LNCAP (cell line): ENCODE measurements at regions not wholly inside any gene's neighbourhood (a gene's known extent, or its start where the extent isn't known, plus 50 kb on each side); places are given as distances from the start of the nearest gene placed in this dataset.

Source experiments
- CTCF ChIP-seq: fragments of 450-650 bp; IDR thresholded peaks from 2 replicates; pipeline ENCODE4 v1.5.1; 2017; ENCODE audit warnings: mild to moderate bottlenecking

DNA sequence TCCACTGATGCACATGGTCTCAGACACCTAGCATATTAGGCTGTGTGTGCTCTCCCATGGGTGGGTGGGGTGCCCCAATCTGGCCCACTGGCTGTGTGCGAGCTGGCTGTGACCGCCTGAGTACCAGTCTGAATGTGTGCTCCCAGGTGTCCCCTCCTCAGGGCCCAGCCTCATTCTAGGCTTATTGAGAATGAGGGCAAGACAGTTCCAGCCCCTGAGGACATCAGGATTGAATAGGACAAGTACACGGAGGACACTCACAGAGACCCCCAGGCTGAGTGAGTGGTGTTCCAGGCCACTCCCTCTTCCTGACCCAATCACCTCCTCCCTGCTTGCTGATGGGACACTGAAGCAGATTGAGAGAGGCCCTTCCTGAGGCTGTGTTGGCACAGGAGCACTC lies 116.1 kb upstream of the RAB6C start:
- no peak for TF ChIP-seq CTCF

- no peak for TF ChIP-seq CTCF
Observed at GRCh38 chr2:129864719-129865118, 114.7 kb upstream of the RAB6C start.

DNA sequence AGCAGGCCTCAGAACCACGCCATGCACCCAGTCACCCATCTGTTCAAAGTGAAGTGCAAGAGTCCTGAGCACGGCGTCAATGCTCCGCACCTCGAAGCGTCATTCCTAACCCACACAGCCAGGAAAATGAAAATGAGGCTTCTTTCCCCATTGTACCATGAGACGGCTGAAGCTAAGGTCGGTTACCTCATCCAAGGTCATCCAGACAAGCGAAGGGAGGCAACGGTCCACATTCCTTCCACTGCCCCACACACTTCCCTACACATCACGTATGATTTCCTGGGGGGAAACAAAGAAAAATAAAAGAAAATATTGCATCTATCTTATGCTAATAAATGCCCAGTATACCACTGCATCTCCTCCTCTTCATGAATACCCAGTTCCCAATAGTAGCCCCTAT lies 113.5 kb upstream of the RAB6C start:
- TF ChIP-seq CTCF = no peak

DNA sequence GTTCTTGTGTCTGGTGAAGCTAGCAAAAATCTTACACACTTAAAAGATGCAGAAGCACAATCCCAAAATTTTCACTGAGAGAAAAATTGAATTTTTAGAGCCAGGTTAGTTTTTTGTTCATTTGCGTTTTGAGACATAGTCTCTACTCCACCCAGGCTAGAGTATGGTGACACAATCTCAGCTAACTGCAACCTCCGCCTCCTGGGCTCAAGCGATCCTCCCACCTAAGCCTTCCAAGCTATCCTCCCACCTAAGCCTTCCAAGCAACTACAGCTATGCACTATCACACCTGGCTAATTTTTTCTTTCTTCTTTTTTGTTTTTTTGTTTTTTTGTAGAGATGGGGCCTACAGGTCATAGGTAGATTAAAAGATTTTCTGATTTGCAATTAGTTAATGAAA lies 113.1 kb upstream of the RAB6C start:
- TF ChIP-seq CTCF = no peak

DNA sequence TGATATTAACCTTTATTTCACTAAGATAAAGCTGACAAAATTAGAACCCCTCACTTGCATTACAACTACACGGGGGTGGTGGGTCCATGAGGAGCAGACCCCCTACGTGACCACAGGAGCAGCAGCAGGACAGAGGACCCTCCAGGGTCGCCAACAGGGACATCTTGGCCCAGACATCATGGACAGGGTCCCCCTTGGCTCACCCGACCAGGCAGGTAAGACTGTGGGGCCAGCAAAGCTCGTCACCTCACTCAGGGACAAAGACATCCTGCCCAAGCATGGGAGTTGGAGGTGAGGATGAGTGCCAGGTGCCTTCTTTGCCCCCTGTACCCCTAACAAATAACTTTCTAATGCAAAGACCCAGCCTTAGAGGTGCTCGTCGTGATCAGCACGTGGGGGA lies 111.3 kb upstream of the RAB6C start:
- TF ChIP-seq CTCF = no peak

GRCh38 chr2:129870685-129871241 lies 108.7 kb upstream of the RAB6C start:
- TF ChIP-seq CTCF = no peak

DNA sequence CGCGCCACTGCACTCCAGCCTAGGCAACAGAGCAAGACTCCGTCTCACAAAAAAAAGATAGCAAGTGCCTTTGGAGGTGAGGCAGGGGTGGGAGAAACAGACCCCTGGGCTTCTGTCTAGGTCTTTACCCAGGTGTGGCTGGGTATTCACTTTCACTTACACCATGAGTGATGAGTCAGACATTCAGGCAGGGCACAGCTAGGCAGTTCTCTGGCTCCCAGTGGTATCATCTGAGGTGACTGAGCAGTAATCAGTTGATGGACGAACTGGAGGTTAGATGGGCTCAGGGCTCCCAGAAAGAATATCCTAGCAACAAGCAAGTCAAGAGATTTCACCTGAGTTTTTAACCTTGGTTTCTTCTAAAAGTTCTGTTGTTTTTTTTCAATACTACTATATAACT lies 107.0 kb upstream of the RAB6C start:
- TF ChIP-seq CTCF = no peak

- no peak for TF ChIP-seq CTCF
Observed at GRCh38 chr2:129876541-129876940, 102.9 kb upstream of the RAB6C start.
